Motor neuron (in vitro differentiated cells): ENCODE measurements at regions not wholly inside any gene's neighbourhood (a gene's known extent, or its start where the extent isn't known, plus 50 kb on each side); places are given as distances from the start of the nearest gene placed in this dataset.
"Not testable (repeated sequence)": the region's sequence is repeated elsewhere in the genome, so short reads cannot be mapped to it uniquely, and the experiment has no call there.

Experiments
- ATAC-seq, 8 experiments: fragments of 200-7000 bp; cut with Tn5 transposase; replicated peaks in 6 of 8; 2 replicates each; pipeline ENCODE4 v1.8.0; 2021; ENCODE audit warnings: mild to moderate bottlenecking in 8 of 8, moderate library complexity in 8 of 8
- H3K27ac ChIP-seq, 2 donors: fragments of 250-450 bp; sonication (Bioruptor Pico); 2 replicates each; pipeline ENCODE4 v1.9.0; 2021; ENCODE audit warnings: antibody characterized with exemption in 2 of 2, mild to moderate bottlenecking in 2 of 2, moderate library complexity in 1 of 2
- H3K4me1 ChIP-seq, 2 donors: fragments of 250-450 bp; sonication (Bioruptor Pico); replicated peaks in 1 of 2; 2 replicates each; pipeline ENCODE4 v1.6.1; 2021; ENCODE audit warnings: antibody characterized with exemption in 2 of 2, mild to moderate bottlenecking in 2 of 2, moderate library complexity in 1 of 2
- H3K4me3 ChIP-seq, 5 donors: fragments of 250-450 bp; sonication (Bioruptor Pico); 2 replicates each; pipeline ENCODE4 v1.9.0; 2021; ENCODE audit warnings: antibody characterized with exemption in 5 of 5, mild to moderate bottlenecking in 5 of 5, moderate library complexity in 4 of 5
- WGBS, 10 experiments: fragments of 450-650 bp; shearing (Covaris generic); methylation state at CpG; one replicate each; pipeline ENCODE4 v1.0.0; 2022; 5-methylcytosine and 5-hydroxymethylcytosine counted together
- in situ Hi-C, 9 experiments: fragments of 400-800 bp; cut with MboI; loops; one replicate each; pipeline ENCODE4 v1.15.0; 2021; ENCODE audit warnings: low sequenced_read_pairs in 9 of 9, low pct_unique_long_range_greater_than_20kb in 2 of 9; ENCODE audit not compliant: unreplicated experiment in 9 of 9

GRCh38 chr2:107535905-107536689 is 290.6 kb upstream of the RGPD4 start:
- 72 to 100% (median 83%) methylated on average over 1 to 6 of the region's 28 CpGs; no CpG with 5 or more reads in 4 of the 10 experiments for WGBS, 10 experiments
- ATAC-seq, H3K4me3 ChIP-seq, in situ Hi-C loops, H3K27ac ChIP-seq, H3K4me1 ChIP-seq: not testable (repeated sequence)

GRCh38 chr2:107542314-107542740 is 284.4 kb upstream of the RGPD4 start:
- in situ Hi-C loops = no loop called here
- Histone ChIP-seq H3K4me1 (peaks cover 3 to 4% of the 10 kb centered on the region in 2 donors), H3K27ac (no peak overlapping the region), H3K4me3 (no peak overlapping the region)
- 17 to 92% (median 65%) methylated on average over 1 to 4 of the region's 5 CpGs; no CpG with 5 or more reads in 2 of the 10 experiments for WGBS, 10 experiments
- peak in 6 of 8 experiments; percentile 33 to 76 (median 44) for ATAC-seq

GRCh38 chr2:107543793-107544192 is 282.9 kb upstream of the RGPD4 start:
- ATAC-seq = no peak
- Histone ChIP-seq H3K4me3 (no peak overlapping the region), H3K4me1 (peaks cover 3 to 4% of the 10 kb centered on the region in 2 donors), H3K27ac (no peak overlapping the region)
- WGBS, 10 experiments = 20 to 83% (median 71%) methylated on average over 2 to 3 of the region's 3 CpGs
- in situ Hi-C loops = no loop called here

GRCh38 chr2:107545066-107545465 is 281.6 kb upstream of the RGPD4 start:
- no peak for ATAC-seq
- peaks cover 3 to 4% of the 10 kb centered on the region in 2 donors for H3K4me1 ChIP-seq
- H3K27ac ChIP-seq = no peak overlapping the region
- in situ Hi-C loops = no loop called here
- H3K4me3 ChIP-seq = no peak overlapping the region
- 50 to 100% (median 93%) methylated on average over 2 to 11 of the region's 11 CpGs for WGBS, 10 experiments

- ATAC-seq = no peak
- 15 to 94% (median 81%) methylated on average over 3 to 4 of the region's 4 CpGs for WGBS, 10 experiments
Measured at GRCh38 chr2:107545851-107546250, 280.8 kb upstream of the RGPD4 start.

GRCh38 chr2:107548216-107548615 is 278.5 kb upstream of the RGPD4 start:
- Histone ChIP-seq H3K4me1 (no peaks in the 10 kb centered on the region), H3K4me3 (no peak overlapping the region), H3K27ac (no peak overlapping the region)
- in situ Hi-C loops = no loop called here
- peak in 3 of 8 experiments; percentile 50 to 96 (median 96) for ATAC-seq
- WGBS, 10 experiments = 0 to 100% (median 80%) methylated on average over 1 of the region's 1 CpG; no CpG with 5 or more reads in 5 of the 10 experiments

More at GRCh38 chr2:107545851-107546250, 280.8 kb upstream of the RGPD4 start:
- Histone ChIP-seq H3K27ac (no peak overlapping the region), H3K4me3 (no peak overlapping the region), H3K4me1 (peaks cover 3 to 4% of the 10 kb centered on the region in 2 donors)
- in situ Hi-C loops = no loop called here

GRCh38 chr2:107553046-107553445 is 273.6 kb upstream of the RGPD4 start:
- in situ Hi-C loops = no loop called here
- 0 to 100% (median 86%) methylated on average over 1 to 2 of the region's 2 CpGs; no CpG with 5 or more reads in 2 of the 10 experiments for WGBS, 10 experiments
- no peak overlapping the region for H3K4me3 ChIP-seq
- H3K27ac ChIP-seq = no peak overlapping the region
- no peaks in the 10 kb centered on the region for H3K4me1 ChIP-seq
- no peak for ATAC-seq

GRCh38 chr2:107553539-107553938 is 273.2 kb upstream of the RGPD4 start:
- H3K4me3 ChIP-seq = no peak overlapping the region
- H3K27ac ChIP-seq = no peak overlapping the region
- 15 to 90% (median 74%) methylated on average over 1 to 5 of the region's 5 CpGs for WGBS, 10 experiments
- H3K4me1 ChIP-seq = no peaks in the 10 kb centered on the region
- ATAC-seq = peak in 3 of 8 experiments; percentile 18 to 62 (median 39)
- in situ Hi-C loops = no loop called here

- 0 to 95% (median 61%) methylated on average over 1 to 5 of the region's 5 CpGs; no CpG with 5 or more reads in 4 of the 10 experiments for whole genome bisulfite sequencing, 10 experiments
- in situ Hi-C loops = no loop called here
- no peak for ATAC-seq
- Histone ChIP-seq H3K27ac (no peak overlapping the region), H3K4me1 (no peaks in the 10 kb centered on the region), H3K4me3 (no peak overlapping the region)
Measured at GRCh38 chr2:107556038-107556627, 270.6 kb upstream of the RGPD4 start.

GRCh38 chr2:107558295-107558694 is 268.4 kb upstream of the RGPD4 start:
- in situ Hi-C loops = no loop called here
- ATAC-seq = no peak
- no peak overlapping the region for H3K4me3 ChIP-seq
- H3K4me1 ChIP-seq = no peaks in the 10 kb centered on the region
- H3K27ac ChIP-seq = no peak overlapping the region
- 67 to 100% (median 75%) methylated on average over 1 to 3 of the region's 3 CpGs; no CpG with 5 or more reads in 4 of the 10 experiments for WGBS, 10 experiments

GRCh38 chr2:107569496-107569895 is 257.2 kb upstream of the RGPD4 start:
- no peak overlapping the region for H3K4me3 ChIP-seq
- no peak overlapping the region for H3K27ac ChIP-seq
- no peak for ATAC-seq
- in situ Hi-C loops = no loop called here
- WGBS, 10 experiments = 0 to 86% (median 33%) methylated on average over 1 of the region's 1 CpG; no CpG with 5 or more reads in 5 of the 10 experiments
- no peaks in the 10 kb centered on the region for H3K4me1 ChIP-seq

- ATAC-seq = no peak
- H3K4me3 ChIP-seq = no peak overlapping the region
- in situ Hi-C loops = loop anchor here in 1 of 9 experiments (10.0 kb wide), 1 partner anchor 54 kb away; no protein-coding TSS in a partner anchor
- H3K4me1 ChIP-seq = no peaks in the 10 kb centered on the region
- H3K27ac ChIP-seq = no peak overlapping the region
- WGBS, 10 experiments = 63 to 80% methylated on average over 1 of the region's 1 CpG; no CpG with 5 or more reads in 8 of the 10 experiments
Measured at GRCh38 chr2:107570876-107571275, 255.8 kb upstream of the RGPD4 start.

- H3K4me3 ChIP-seq, ATAC-seq, H3K27ac ChIP-seq, H3K4me1 ChIP-seq: not testable (repeated sequence)
- WGBS, 10 experiments = no CpG with 5 or more reads among the region's 13 CpGs
- in situ Hi-C loops = loop anchor here in 1 of 9 experiments (10.0 kb wide), 1 partner anchor 52 kb away; no protein-coding TSS in a partner anchor
Measured at GRCh38 chr2:107572890-107573289, 253.8 kb upstream of the RGPD4 start.
